Muscle layer of colon (tissue), 2 donors: ENCODE measurements at regions not wholly inside any gene's neighbourhood (a gene's known extent, or its start where the extent isn't known, plus 50 kb on each side); places are given as distances from the start of the nearest gene placed in this dataset.

ENCODE experiments used
- H3K27ac ChIP-seq: one replicate; pipeline ENCODE4 v1.7.0; 2013; ENCODE audit warnings: low read depth, mild to moderate bottlenecking, low read length, moderate library complexity
- H3K27me3 ChIP-seq, 2 donors: one replicate each; pipeline ENCODE4 v1.7.0; 2013; ENCODE audit warnings: low read length in 2 of 2, mild to moderate bottlenecking in 2 of 2; ENCODE audit not compliant: insufficient read depth in 2 of 2, control insufficient read depth in 1 of 2
- H3K36me3 ChIP-seq: one replicate; pipeline ENCODE4 v1.7.0; 2013; ENCODE audit warnings: mild to moderate bottlenecking, low read length; ENCODE audit not compliant: insufficient read depth
- H3K4me1 ChIP-seq: one replicate; pipeline ENCODE4 v1.7.0; 2013; ENCODE audit warnings: mild to moderate bottlenecking, low read length; ENCODE audit not compliant: insufficient read depth
- H3K4me3 ChIP-seq, 2 donors: one replicate each; pipeline ENCODE4 v1.7.0; 2013; ENCODE audit warnings: low read length in 2 of 2, low read depth in 1 of 2, mild to moderate bottlenecking in 1 of 2, moderate library complexity in 1 of 2
- H3K9ac ChIP-seq: one replicate; pipeline ENCODE4 v1.7.0; 2013; ENCODE audit warnings: low read length
- H3K9me3 ChIP-seq: one replicate; pipeline ENCODE4 v1.7.0; 2013; ENCODE audit warnings: mild to moderate bottlenecking, low read length
- donor health status: abdominal sarcoma.
- donor health status: Adenocarcinoma of cecum.

GRCh38 chr4:165635951-165636350 is 237.1 kb upstream of the TLL1 start:
- Histone ChIP-seq H3K27ac (no peak overlapping the region), H3K4me3 (no peak overlapping the region), H3K27me3 (no peaks in the 10 kb centered on the region), H3K4me1 (peaks cover 5% of the 10 kb centered on the region), H3K9ac (no peak overlapping the region), H3K36me3 (no peaks in the 10 kb centered on the region), H3K9me3 (no peaks in the 10 kb centered on the region)

GRCh38 chr4:165651901-165652300 is 221.1 kb upstream of the TLL1 start:
- H3K36me3 ChIP-seq: no peaks in the 10 kb centered on the region
- no peak overlapping the region for H3K9ac ChIP-seq
- H3K9me3 ChIP-seq: no peaks in the 10 kb centered on the region
- H3K4me1 ChIP-seq: no peaks in the 10 kb centered on the region
- no peak overlapping the region for H3K4me3 ChIP-seq
- no peak overlapping the region for H3K27ac ChIP-seq
- no peaks in the 10 kb centered on the region for H3K27me3 ChIP-seq

GRCh38 chr4:165654556-165654955 is 218.5 kb upstream of the TLL1 start:
- Histone ChIP-seq H3K27ac (no peak overlapping the region), H3K4me1 (no peaks in the 10 kb centered on the region), H3K27me3 (no peaks in the 10 kb centered on the region), H3K36me3 (no peaks in the 10 kb centered on the region), H3K4me3 (no peak overlapping the region), H3K9me3 (no peaks in the 10 kb centered on the region), H3K9ac (no peak overlapping the region)

- no peaks in the 10 kb centered on the region for H3K36me3 ChIP-seq
- no peaks in the 10 kb centered on the region for H3K4me1 ChIP-seq
- no peak overlapping the region for H3K9ac ChIP-seq
- no peak overlapping the region for H3K27ac ChIP-seq
- H3K4me3 ChIP-seq: no peak overlapping the region
- H3K9me3 ChIP-seq: no peaks in the 10 kb centered on the region
- no peaks in the 10 kb centered on the region for H3K27me3 ChIP-seq
Observed at GRCh38 chr4:165656399-165656798, 216.6 kb upstream of the TLL1 start.

- Histone ChIP-seq H3K36me3 (no peaks in the 10 kb centered on the region), H3K9me3 (no peaks in the 10 kb centered on the region), H3K9ac (no peak overlapping the region), H3K27ac (no peak overlapping the region), H3K4me3 (no peak overlapping the region), H3K4me1 (no peaks in the 10 kb centered on the region), H3K27me3 (no peaks in the 10 kb centered on the region)
Observed at GRCh38 chr4:165656829-165657490, 216.1 kb upstream of the TLL1 start.

GRCh38 chr4:165662341-165662740 is 210.7 kb upstream of the TLL1 start:
- H3K4me1 ChIP-seq: no peaks in the 10 kb centered on the region
- no peak overlapping the region for H3K27ac ChIP-seq
- H3K4me3 ChIP-seq: no peak overlapping the region
- H3K9me3 ChIP-seq: no peaks in the 10 kb centered on the region
- H3K36me3 ChIP-seq: no peaks in the 10 kb centered on the region
- no peaks in the 10 kb centered on the region for H3K27me3 ChIP-seq
- H3K9ac ChIP-seq: no peak overlapping the region

- no peaks in the 10 kb centered on the region for H3K4me1 ChIP-seq
- H3K4me3 ChIP-seq: no peak overlapping the region
- no peaks in the 10 kb centered on the region for H3K36me3 ChIP-seq
- H3K9ac ChIP-seq: no peak overlapping the region
- H3K27ac ChIP-seq: no peak overlapping the region
- no peaks in the 10 kb centered on the region for H3K27me3 ChIP-seq
- no peaks in the 10 kb centered on the region for H3K9me3 ChIP-seq
Observed at GRCh38 chr4:165663411-165663810, 209.6 kb upstream of the TLL1 start.

GRCh38 chr4:165666836-165667235 is 206.2 kb upstream of the TLL1 start:
- Histone ChIP-seq H3K27me3 (no peaks in the 10 kb centered on the region), H3K27ac (no peak overlapping the region), H3K4me3 (no peak overlapping the region), H3K36me3 (no peaks in the 10 kb centered on the region), H3K9me3 (no peaks in the 10 kb centered on the region), H3K9ac (no peak overlapping the region), H3K4me1 (no peaks in the 10 kb centered on the region)

GRCh38 chr4:165667969-165668368 is 205.1 kb upstream of the TLL1 start:
- Histone ChIP-seq H3K27me3 (no peaks in the 10 kb centered on the region), H3K4me1 (no peaks in the 10 kb centered on the region), H3K9me3 (no peaks in the 10 kb centered on the region), H3K27ac (no peak overlapping the region), H3K9ac (no peak overlapping the region), H3K4me3 (no peak overlapping the region), H3K36me3 (no peaks in the 10 kb centered on the region)

- no peaks in the 10 kb centered on the region for H3K9me3 ChIP-seq
- H3K36me3 ChIP-seq: no peaks in the 10 kb centered on the region
Observed at GRCh38 chr4:165668694-165669093, 204.3 kb upstream of the TLL1 start.

GRCh38 chr4:165677081-165677480 is 196.0 kb upstream of the TLL1 start:
- H3K36me3 ChIP-seq: no peaks in the 10 kb centered on the region
- H3K4me3 ChIP-seq: no peak overlapping the region
- H3K27ac ChIP-seq: no peak overlapping the region
- H3K4me1 ChIP-seq: no peaks in the 10 kb centered on the region
- H3K9me3 ChIP-seq: no peaks in the 10 kb centered on the region
- no peak overlapping the region for H3K9ac ChIP-seq
- H3K27me3 ChIP-seq: no peaks in the 10 kb centered on the region

More at GRCh38 chr4:165668694-165669093, 204.3 kb upstream of the TLL1 start:
- Histone ChIP-seq H3K4me3 (no peak overlapping the region), H3K27ac (no peak overlapping the region), H3K9ac (no peak overlapping the region), H3K27me3 (no peaks in the 10 kb centered on the region), H3K4me1 (no peaks in the 10 kb centered on the region)

- Histone ChIP-seq H3K27ac (no peak overlapping the region), H3K4me1 (no peaks in the 10 kb centered on the region), H3K9ac (no peak overlapping the region), H3K27me3 (no peaks in the 10 kb centered on the region), H3K36me3 (no peaks in the 10 kb centered on the region), H3K9me3 (no peaks in the 10 kb centered on the region), H3K4me3 (no peak overlapping the region)
Observed at GRCh38 chr4:165678236-165678935, 194.7 kb upstream of the TLL1 start.
